ENCODE measurements at regions not wholly inside any gene's neighbourhood (a gene's known extent, or its start where the extent isn't known, plus 50 kb on each side); places are given as distances from the start of the nearest gene placed in this dataset.

DNA sequence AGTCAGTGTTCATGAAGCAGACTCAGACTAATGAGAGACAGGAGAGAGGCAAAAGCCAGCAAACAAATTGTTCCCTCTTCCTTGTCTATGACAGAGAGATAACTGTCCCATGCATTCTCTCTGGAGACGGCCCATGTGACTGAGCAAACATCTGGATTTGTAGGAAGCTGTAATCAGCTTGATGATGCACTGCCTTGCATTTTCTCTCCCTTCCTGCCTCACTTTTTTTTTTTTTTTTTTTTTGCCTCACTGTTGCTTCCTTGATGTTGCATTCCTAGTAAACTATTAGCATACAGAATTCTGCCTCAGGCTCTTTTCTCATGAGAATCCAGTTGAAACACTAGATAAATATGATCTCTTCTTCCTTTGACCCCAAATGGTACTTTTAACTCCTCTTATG lies 134.5 kb downstream of the HHIPL2 start:
- H3K4me3 ChIP-seq (ENCODE audit: low read depth, low read length), result no peak overlapping the region
- ChIA-PET CTCF (interaction anchor here (0.6 to 1.1 kb wide), 2 partner anchors 19 to 1266 kb away, joined by 3 read pairs; no protein-coding TSS in a partner anchor), POLR2A (no interaction called here)
- TF ChIP-seq, protein P1, sequence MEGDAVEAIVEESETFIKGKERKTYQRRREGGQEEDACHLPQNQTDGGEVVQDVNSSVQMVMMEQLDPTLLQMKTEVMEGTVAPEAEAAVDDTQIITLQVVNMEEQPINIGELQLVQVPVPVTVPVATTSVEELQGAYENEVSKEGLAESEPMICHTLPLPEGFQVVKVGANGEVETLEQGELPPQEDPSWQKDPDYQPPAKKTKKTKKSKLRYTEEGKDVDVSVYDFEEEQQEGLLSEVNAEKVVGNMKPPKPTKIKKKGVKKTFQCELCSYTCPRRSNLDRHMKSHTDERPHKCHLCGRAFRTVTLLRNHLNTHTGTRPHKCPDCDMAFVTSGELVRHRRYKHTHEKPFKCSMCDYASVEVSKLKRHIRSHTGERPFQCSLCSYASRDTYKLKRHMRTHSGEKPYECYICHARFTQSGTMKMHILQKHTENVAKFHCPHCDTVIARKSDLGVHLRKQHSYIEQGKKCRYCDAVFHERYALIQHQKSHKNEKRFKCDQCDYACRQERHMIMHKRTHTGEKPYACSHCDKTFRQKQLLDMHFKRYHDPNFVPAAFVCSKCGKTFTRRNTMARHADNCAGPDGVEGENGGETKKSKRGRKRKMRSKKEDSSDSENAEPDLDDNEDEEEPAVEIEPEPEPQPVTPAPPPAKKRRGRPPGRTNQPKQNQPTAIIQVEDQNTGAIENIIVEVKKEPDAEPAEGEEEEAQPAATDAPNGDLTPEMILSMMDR (IDR thresholded peaks at IDR 0.05; ENCODE audit: insufficient read depth, low read length, missing control alignments), result no peak
- DNase-seq (ENCODE audit: low read depth, low spot score), result peak; percentile 5

DNA sequence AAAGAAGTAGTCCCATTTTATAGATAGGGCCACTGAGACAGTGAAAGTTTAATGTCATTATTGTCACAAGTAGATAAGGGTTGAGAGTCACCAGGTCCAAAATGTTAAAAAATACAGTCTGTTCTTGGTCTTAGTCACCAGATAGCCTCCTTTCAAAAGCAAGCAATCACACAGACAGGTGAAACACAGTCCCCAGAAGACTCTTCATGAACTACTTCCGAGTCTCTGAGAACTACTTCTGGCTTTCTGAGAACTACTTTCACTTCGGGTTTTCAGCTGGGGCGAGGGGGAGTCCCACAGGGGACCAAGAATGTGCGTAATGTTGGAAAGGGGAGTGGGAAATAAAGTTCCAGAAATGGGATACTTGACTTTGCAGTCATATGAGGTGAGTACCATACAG lies 143.2 kb downstream of the HHIPL2 start:
- H3K4me3 ChIP-seq (ENCODE audit: low read depth, low read length), result no peak overlapping the region
- ChIA-PET POLR2A (no interaction called here), CTCF (no interaction called here)
- TF ChIP-seq, protein P1 (IDR thresholded peaks at IDR 0.05; ENCODE audit: insufficient read depth, low read length, missing control alignments), result no peak
- DNase-seq (ENCODE audit: low read depth, low spot score), result no peak

DNA sequence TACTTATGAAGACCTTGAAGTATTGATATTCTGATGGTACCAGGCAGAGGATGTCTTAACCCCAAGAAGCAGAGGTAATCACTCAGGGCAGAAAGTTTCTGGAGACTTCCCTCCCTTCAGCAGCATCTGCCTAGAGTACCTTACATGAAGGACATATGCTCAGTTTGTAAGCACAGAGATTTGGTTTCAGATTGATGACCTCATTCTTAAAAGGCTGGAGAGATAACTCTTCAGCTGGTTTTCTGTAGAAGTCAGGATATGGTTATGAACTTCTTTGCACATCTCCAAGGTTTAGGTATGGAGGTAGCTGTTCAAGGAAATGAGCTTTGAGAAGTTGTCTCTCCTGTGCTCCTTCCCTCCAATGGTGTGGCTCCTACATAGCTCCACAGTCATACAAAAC lies 148.7 kb downstream of the HHIPL2 start:
- no peak for DNase-seq (ENCODE audit: low read depth, low spot score)
- ChIA-PET POLR2A (no interaction called here), CTCF (interaction anchor here (0.8 to 1.7 kb wide), 4 partner anchors 8 to 49 kb away, joined by 3 to 5 read pairs (median 3); no protein-coding TSS in a partner anchor)
- no peak overlapping the region for H3K4me3 ChIP-seq (ENCODE audit: low read depth, low read length)
- TF ChIP-seq, protein P1 (IDR thresholded peaks at IDR 0.05; ENCODE audit: insufficient read depth, low read length, missing control alignments), result no peak

DNA sequence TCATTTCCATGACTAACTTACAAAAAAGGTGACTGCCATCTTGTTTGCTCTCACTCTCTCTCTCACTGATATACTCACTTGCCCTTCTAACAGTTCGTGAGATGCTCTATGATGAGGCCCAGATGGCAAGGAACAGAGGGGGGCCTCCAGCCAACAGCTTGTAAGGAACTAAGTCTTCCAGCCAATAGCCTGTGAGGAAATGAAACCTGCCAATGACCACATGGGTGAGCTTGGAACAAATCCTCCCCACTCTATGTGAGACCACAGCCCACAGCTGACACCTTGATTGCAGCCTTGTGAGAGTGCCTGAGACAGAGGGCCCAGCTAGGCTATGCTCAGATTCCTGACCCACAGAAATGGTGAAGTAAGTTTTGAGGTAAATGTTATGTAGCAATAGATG lies 153.7 kb downstream of the HHIPL2 start:
- CTCF ChIA-PET, result no interaction called here
- no peak for DNase-seq (ENCODE audit: low read depth, low spot score)
- no peak overlapping the region for H3K4me3 ChIP-seq (ENCODE audit: low read depth, low read length)
- POLR2A ChIA-PET, result no interaction called here
- TF ChIP-seq, protein P1 (IDR thresholded peaks at IDR 0.05; ENCODE audit: insufficient read depth, low read length, missing control alignments), result no peak

DNA sequence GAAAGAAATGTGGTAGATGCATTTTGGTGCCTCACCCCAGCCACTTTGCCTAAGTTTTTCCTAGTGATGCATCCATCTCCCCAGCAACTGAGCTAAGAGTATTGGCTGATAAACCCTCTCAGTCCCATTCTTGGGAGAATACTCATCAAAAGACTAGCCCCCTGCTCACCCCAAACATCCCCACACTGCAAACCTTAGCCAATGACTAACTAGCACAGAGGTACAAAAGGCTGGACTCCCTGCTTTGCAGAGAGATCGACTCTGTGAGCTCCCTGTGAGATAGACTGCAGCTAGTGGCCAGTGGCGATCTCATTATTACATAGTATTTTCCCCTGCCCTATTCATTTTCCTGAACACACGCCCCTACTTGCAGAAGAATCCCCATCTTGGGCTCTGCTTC lies 155.3 kb downstream of the HHIPL2 start:
- TF ChIP-seq, protein P1 (IDR thresholded peaks at IDR 0.05; ENCODE audit: insufficient read depth, low read length, missing control alignments), result no peak
- no peak for DNase-seq (ENCODE audit: low read depth, low spot score)
- CTCF ChIA-PET, result interaction anchor here (1.0 kb wide), 1 partner anchor 17 kb away, joined by 3 read pairs; no protein-coding TSS in a partner anchor
- H3K4me3 ChIP-seq (ENCODE audit: low read depth, low read length), result no peak overlapping the region
- POLR2A ChIA-PET, result interaction anchor here (0.6 to 1.2 kb wide), 2 partner anchors 21 to 367 kb away, joined by 3 to 9 read pairs; no protein-coding TSS in a partner anchor

DNA sequence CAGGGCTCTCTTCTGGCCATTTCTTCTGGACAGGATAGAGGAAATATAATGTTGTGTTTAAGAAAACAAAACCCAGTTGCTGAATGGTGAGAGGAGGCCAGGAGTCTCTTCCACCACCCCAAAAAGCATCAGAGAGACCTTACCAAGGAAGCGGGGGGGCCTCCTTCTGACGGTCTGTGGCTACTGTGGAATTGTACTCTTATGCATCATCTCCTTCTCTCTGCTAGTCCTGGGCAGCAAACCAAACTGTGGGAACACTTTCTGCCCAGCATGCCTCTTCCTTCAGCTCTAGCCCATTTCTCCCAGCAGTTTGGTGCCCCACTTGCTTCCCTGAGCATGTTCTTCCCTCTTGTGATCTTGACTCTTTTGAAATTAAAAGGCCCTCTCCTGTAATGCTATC lies 157.7 kb downstream of the HHIPL2 start:
- no peak for DNase-seq (ENCODE audit: low read depth, low spot score)
- TF ChIP-seq, protein P1 (IDR thresholded peaks at IDR 0.05; ENCODE audit: insufficient read depth, low read length, missing control alignments), result no peak
- CTCF ChIA-PET, result interaction anchor here (1.0 to 1.4 kb wide), 3 partner anchors 9 to 19 kb away, joined by 3 to 6 read pairs (median 3); no protein-coding TSS in a partner anchor
- POLR2A ChIA-PET, result interaction anchor here (0.7 to 1.0 kb wide), 2 partner anchors 18 to 872 kb away, joined by 3 to 4 read pairs; no protein-coding TSS in a partner anchor
- H3K4me3 ChIP-seq (ENCODE audit: low read depth, low read length), result no peak overlapping the region
